ENCODE measurements at regions not wholly inside any gene's neighbourhood (a gene's known extent, or its start where the extent isn't known, plus 50 kb on each side); places are given as distances from the start of the nearest gene placed in this dataset.

- Histone ChIP-seq H3K27me3 (ENCODE audit: insufficient read depth, low read length) (no peaks in the 10 kb centered on the region), H3K9me3 (ENCODE audit: insufficient read depth, low read depth, low read length) (no peaks in the 10 kb centered on the region), H3K18ac (ENCODE audit: low read length) (no peak overlapping the region), H3K79me1 (ENCODE audit: low read length) (no peaks in the 10 kb centered on the region), H4K91ac (ENCODE audit: low read depth, low read length) (no peak overlapping the region), H3K4me1 (ENCODE audit: control insufficient read depth in 1 of 2, insufficient read depth in 2 of 2, low read length in 2 of 2) (no peaks in the 10 kb centered on the region), H3K23ac (ENCODE audit: low read length) (no peak overlapping the region), H3K27ac (ENCODE audit: low read depth, low read length) (no peak overlapping the region), H3K36me3 (ENCODE audit: control insufficient read depth in 1 of 2, insufficient read depth in 2 of 2, low read length in 2 of 2) (no peaks in the 10 kb centered on the region), H2BK120ac (ENCODE audit: insufficient read depth, low read length, poor library complexity) (no peak overlapping the region), H2AK5ac (ENCODE audit: low read length) (no peak overlapping the region), H2BK5ac (ENCODE audit: low read depth, low read length, poor library complexity) (no peak overlapping the region), H3K4me3 (ENCODE audit: low read depth, low read length) (no peak overlapping the region), H3K9ac (ENCODE audit: low read length) (no peak overlapping the region), H4K8ac (ENCODE audit: low read depth, low read length) (no peak overlapping the region), H2AFZ (ENCODE audit: insufficient read depth, low read length, poor library complexity) (no peak overlapping the region), H3K79me2 (ENCODE audit: control insufficient read depth, insufficient read depth, low read length, poor library complexity) (no peaks in the 10 kb centered on the region), H2BK12ac (ENCODE audit: low read length) (no peak overlapping the region), H3K14ac (ENCODE audit: low read length) (no peak overlapping the region), H4K12ac (ENCODE audit: low read depth, low read length) (no peak overlapping the region), H3K4ac (ENCODE audit: low read depth, low read length) (no peak overlapping the region), H3K4me2 (ENCODE audit: low read length) (no peak overlapping the region)
- no CpG with 5 or more reads among the region's 5 CpGs for WGBS (ENCODE audit: extremely low coverage, insufficient coverage, insufficient read length)
- no peak for DNase-seq
Observed at GRCh38 chrY:15326673-15327072, 802.3 kb downstream of the NLGN4Y start.

DNA sequence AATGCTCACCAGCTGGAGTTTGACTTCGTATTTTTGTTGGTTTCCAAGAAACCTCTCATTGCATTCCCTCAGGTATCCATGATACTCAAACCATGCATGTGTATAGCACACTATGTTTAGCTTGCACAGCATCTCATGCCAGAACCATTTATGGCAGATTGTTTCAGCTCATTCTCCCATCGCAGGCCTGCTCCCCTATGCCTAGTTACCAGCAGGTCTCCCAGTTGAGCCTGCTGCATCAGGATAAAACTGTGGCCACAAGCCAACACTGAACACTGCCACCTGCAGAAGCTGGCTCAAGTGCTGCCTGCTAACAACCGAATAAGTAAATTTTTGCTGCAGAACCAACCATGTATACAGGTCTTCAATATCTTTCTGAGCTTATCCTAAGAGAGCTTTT, 804.5 kb downstream of the NLGN4Y start:
- no peak overlapping the region for H4K91ac ChIP-seq (ENCODE audit: low read depth, low read length)
- no peaks in the 10 kb centered on the region for H3K4me1 ChIP-seq (ENCODE audit: control insufficient read depth in 1 of 2, insufficient read depth in 2 of 2, low read length in 2 of 2)
- no peaks in the 10 kb centered on the region for H3K36me3 ChIP-seq (ENCODE audit: control insufficient read depth in 1 of 2, insufficient read depth in 2 of 2, low read length in 2 of 2)
- no peak overlapping the region for H3K23ac ChIP-seq (ENCODE audit: low read length)
- no peak overlapping the region for H2BK12ac ChIP-seq (ENCODE audit: low read length)
- no peak overlapping the region for H3K4me2 ChIP-seq (ENCODE audit: low read length)
- H2BK120ac ChIP-seq (ENCODE audit: insufficient read depth, low read length, poor library complexity): no peak overlapping the region
- H3K4ac ChIP-seq (ENCODE audit: low read depth, low read length): no peak overlapping the region
- H3K27ac ChIP-seq (ENCODE audit: low read depth, low read length): no peak overlapping the region
- no peak overlapping the region for H2BK5ac ChIP-seq (ENCODE audit: low read depth, low read length, poor library complexity)
- no peak for DNase-seq
- no peak overlapping the region for H3K18ac ChIP-seq (ENCODE audit: low read length)
- H3K14ac ChIP-seq (ENCODE audit: low read length): no peak overlapping the region
- no peak overlapping the region for H3K9ac ChIP-seq (ENCODE audit: low read length)
- WGBS (ENCODE audit: extremely low coverage, insufficient coverage, insufficient read length): no CpG with 5 or more reads among the region's 3 CpGs
- no peaks in the 10 kb centered on the region for H3K27me3 ChIP-seq (ENCODE audit: insufficient read depth, low read length)
- H3K9me3 ChIP-seq (ENCODE audit: insufficient read depth, low read depth, low read length): no peaks in the 10 kb centered on the region
- no peaks in the 10 kb centered on the region for H3K79me2 ChIP-seq (ENCODE audit: control insufficient read depth, insufficient read depth, low read length, poor library complexity)
- H3K79me1 ChIP-seq (ENCODE audit: low read length): no peaks in the 10 kb centered on the region
- H4K8ac ChIP-seq (ENCODE audit: low read depth, low read length): no peak overlapping the region
- H4K12ac ChIP-seq (ENCODE audit: low read depth, low read length): no peak overlapping the region
- H2AK5ac ChIP-seq (ENCODE audit: low read length): no peak overlapping the region
- no peak overlapping the region for H2AFZ ChIP-seq (ENCODE audit: insufficient read depth, low read length, poor library complexity)
- no peak overlapping the region for H3K4me3 ChIP-seq (ENCODE audit: low read depth, low read length)

DNA sequence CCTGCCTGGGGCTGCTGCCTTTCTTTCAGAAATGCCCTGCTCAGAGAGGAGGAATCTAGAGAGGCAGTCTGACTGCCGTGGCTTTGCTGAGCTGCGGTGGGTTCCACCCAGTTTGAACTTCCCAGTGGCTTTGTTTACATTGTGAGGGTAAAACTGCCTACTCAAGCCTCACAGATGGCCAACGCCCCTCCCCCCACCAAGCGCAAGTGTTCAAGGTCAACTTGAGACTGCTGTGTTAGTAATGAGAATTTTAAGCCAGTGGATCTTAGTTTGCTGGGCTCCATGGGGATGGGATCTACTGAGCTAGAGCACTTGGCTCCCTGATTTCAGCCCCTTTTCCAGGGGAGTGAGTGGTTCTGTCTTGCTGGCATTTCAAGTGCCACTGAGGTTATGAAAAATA, 819.2 kb downstream of the NLGN4Y start:
- no peaks in the 10 kb centered on the region for H3K27me3 ChIP-seq (ENCODE audit: insufficient read depth, low read length)
- no peak overlapping the region for H4K91ac ChIP-seq (ENCODE audit: low read depth, low read length)
- no peaks in the 10 kb centered on the region for H3K79me1 ChIP-seq (ENCODE audit: low read length)
- H3K18ac ChIP-seq (ENCODE audit: low read length): no peak overlapping the region
- DNase-seq: no peak
- WGBS (ENCODE audit: extremely low coverage, insufficient coverage, insufficient read length): no CpG with 5 or more reads among the region's 4 CpGs
- H3K14ac ChIP-seq (ENCODE audit: low read length): no peak overlapping the region
- no peaks in the 10 kb centered on the region for H3K79me2 ChIP-seq (ENCODE audit: control insufficient read depth, insufficient read depth, low read length, poor library complexity)
- no peak overlapping the region for H2AK5ac ChIP-seq (ENCODE audit: low read length)
- no peak overlapping the region for H3K9ac ChIP-seq (ENCODE audit: low read length)
- no peaks in the 10 kb centered on the region for H3K9me3 ChIP-seq (ENCODE audit: insufficient read depth, low read depth, low read length)
- H2BK12ac ChIP-seq (ENCODE audit: low read length): no peak overlapping the region
- H4K8ac ChIP-seq (ENCODE audit: low read depth, low read length): no peak overlapping the region
- no peak overlapping the region for H3K4me3 ChIP-seq (ENCODE audit: low read depth, low read length)
- H3K23ac ChIP-seq (ENCODE audit: low read length): no peak overlapping the region
- H2AFZ ChIP-seq (ENCODE audit: insufficient read depth, low read length, poor library complexity): no peak overlapping the region
- H4K12ac ChIP-seq (ENCODE audit: low read depth, low read length): no peak overlapping the region
- no peak overlapping the region for H3K4ac ChIP-seq (ENCODE audit: low read depth, low read length)
- no peak overlapping the region for H3K4me2 ChIP-seq (ENCODE audit: low read length)
- no peaks in the 10 kb centered on the region for H3K4me1 ChIP-seq (ENCODE audit: control insufficient read depth in 1 of 2, insufficient read depth in 2 of 2, low read length in 2 of 2)
- H2BK5ac ChIP-seq (ENCODE audit: low read depth, low read length, poor library complexity): no peak overlapping the region
- no peak overlapping the region for H2BK120ac ChIP-seq (ENCODE audit: insufficient read depth, low read length, poor library complexity)
- H3K36me3 ChIP-seq (ENCODE audit: control insufficient read depth in 1 of 2, insufficient read depth in 2 of 2, low read length in 2 of 2): no peaks in the 10 kb centered on the region
- no peak overlapping the region for H3K27ac ChIP-seq (ENCODE audit: low read depth, low read length)

DNA sequence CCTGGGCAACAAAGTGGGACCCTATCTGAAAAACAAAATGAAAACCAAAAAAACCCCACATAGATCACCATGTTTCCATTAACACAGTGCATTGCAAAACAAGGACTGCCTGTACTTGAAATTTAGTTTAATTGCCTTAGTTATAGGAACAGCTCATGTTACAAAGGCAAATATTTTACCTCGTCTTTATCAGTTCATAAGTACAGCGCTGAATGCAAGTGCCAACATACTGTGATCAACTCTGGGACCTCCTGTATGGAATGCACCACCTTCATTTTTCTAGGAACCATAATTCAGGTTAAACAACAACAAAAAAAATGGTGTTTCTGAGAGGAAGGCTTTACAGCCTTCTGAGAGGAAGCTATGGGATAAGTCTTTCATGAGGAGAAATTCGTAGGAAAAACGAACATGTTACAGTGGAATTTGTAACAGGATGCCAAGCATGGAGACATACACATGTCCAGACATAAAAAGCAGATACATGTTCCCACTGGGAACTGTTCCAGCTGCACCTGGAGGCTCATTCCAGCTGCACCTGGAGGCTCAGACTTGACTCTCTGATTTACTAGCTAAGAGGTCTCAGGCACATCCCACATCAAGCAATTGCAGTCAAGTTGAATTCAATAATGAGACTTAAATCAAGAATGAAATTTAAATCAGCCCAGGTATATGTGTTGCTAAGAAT, 821.3 kb downstream of the NLGN4Y start:
- H3K27me3 ChIP-seq (ENCODE audit: insufficient read depth, low read length): no peaks in the 10 kb centered on the region
- no peak overlapping the region for H2AFZ ChIP-seq (ENCODE audit: insufficient read depth, low read length, poor library complexity)
- no peak overlapping the region for H3K9ac ChIP-seq (ENCODE audit: low read length)
- no peak overlapping the region for H4K8ac ChIP-seq (ENCODE audit: low read depth, low read length)
- H3K4me2 ChIP-seq (ENCODE audit: low read length): no peak overlapping the region
- no peaks in the 10 kb centered on the region for H3K79me1 ChIP-seq (ENCODE audit: low read length)
- no peak overlapping the region for H3K14ac ChIP-seq (ENCODE audit: low read length)
- H2BK120ac ChIP-seq (ENCODE audit: insufficient read depth, low read length, poor library complexity): no peak overlapping the region
- H3K18ac ChIP-seq (ENCODE audit: low read length): no peak overlapping the region
- H2BK12ac ChIP-seq (ENCODE audit: low read length): no peak overlapping the region
- no peak overlapping the region for H4K91ac ChIP-seq (ENCODE audit: low read depth, low read length)
- no peak overlapping the region for H3K4me3 ChIP-seq (ENCODE audit: low read depth, low read length)
- DNase-seq: no peak
- no peak overlapping the region for H3K27ac ChIP-seq (ENCODE audit: low read depth, low read length)
- no peak overlapping the region for H2AK5ac ChIP-seq (ENCODE audit: low read length)
- no peaks in the 10 kb centered on the region for H3K36me3 ChIP-seq (ENCODE audit: control insufficient read depth in 1 of 2, insufficient read depth in 2 of 2, low read length in 2 of 2)
- H3K79me2 ChIP-seq (ENCODE audit: control insufficient read depth, insufficient read depth, low read length, poor library complexity): no peaks in the 10 kb centered on the region
- no peak overlapping the region for H4K12ac ChIP-seq (ENCODE audit: low read depth, low read length)
- no peak overlapping the region for H2BK5ac ChIP-seq (ENCODE audit: low read depth, low read length, poor library complexity)
- no peaks in the 10 kb centered on the region for H3K4me1 ChIP-seq (ENCODE audit: control insufficient read depth in 1 of 2, insufficient read depth in 2 of 2, low read length in 2 of 2)
- no peak overlapping the region for H3K4ac ChIP-seq (ENCODE audit: low read depth, low read length)
- no CpG with 5 or more reads among the region's 4 CpGs for WGBS (ENCODE audit: extremely low coverage, insufficient coverage, insufficient read length)
- no peak overlapping the region for H3K23ac ChIP-seq (ENCODE audit: low read length)
- H3K9me3 ChIP-seq (ENCODE audit: insufficient read depth, low read depth, low read length): no peaks in the 10 kb centered on the region

Measured in trophoblast cell (in vitro differentiated cells and primary cell).